CD14-positive monocyte (primary cell): ENCODE measurements at regions not wholly inside any gene's neighbourhood (a gene's known extent, or its start where the extent isn't known, plus 50 kb on each side); places are given as distances from the start of the nearest gene placed in this dataset.

ENCODE experiments used
- DNase-seq, 3 donors: peaks; one replicate each; pipeline ENCODE4 v3.0.0-alpha.2; 2011 to 2022
- H2AFZ ChIP-seq: 2 replicates; pipeline ENCODE4 v1.6.0; 2012; ENCODE audit warnings: mild to moderate bottlenecking, low read depth, low read length, inconsistent platforms; ENCODE audit not compliant: insufficient read depth, poor library complexity, severe bottlenecking
- H3K27ac ChIP-seq, 2 donors: 1 replicate in 1 of 2; 2 replicates in 1 of 2; pipeline ENCODE4 v1.5.1; 2012 to 2013; ENCODE audit warnings: low read length in 2 of 2, control low read depth in 1 of 2, inconsistent platforms in 1 of 2, low read depth in 1 of 2, mild to moderate bottlenecking in 1 of 2
- H3K27me3 ChIP-seq, 2 donors: one replicate each; pipeline versions ENCODE4 v1.6.0 to v1.6.1; 2011 to 2013; ENCODE audit warnings: low read length in 2 of 2; ENCODE audit not compliant: control insufficient read depth in 2 of 2, insufficient read depth in 2 of 2
- H3K36me3 ChIP-seq, 2 donors: replicated peaks in 1 of 2; 1 replicate in 1 of 2; 2 replicates in 1 of 2; pipeline versions ENCODE4 v1.5.1 to v1.6.1; 2012 to 2013; ENCODE audit warnings: low read length in 2 of 2, control low read depth in 1 of 2, inconsistent platforms in 1 of 2, mild to moderate bottlenecking in 1 of 2; ENCODE audit not compliant: insufficient read depth in 2 of 2, control insufficient read depth in 1 of 2
- H3K4me1 ChIP-seq, 2 donors: 1 replicate in 1 of 2; 2 replicates in 1 of 2; pipeline versions ENCODE4 v1.5.1 to v1.6.1; 2012 to 2013; ENCODE audit warnings: low read length in 2 of 2, control low read depth in 1 of 2, inconsistent platforms in 1 of 2, mild to moderate bottlenecking in 1 of 2, moderate library complexity in 1 of 2; ENCODE audit not compliant: insufficient read depth in 2 of 2, control insufficient read depth in 1 of 2
- H3K4me2 ChIP-seq: replicated peaks from 2 replicates; pipeline ENCODE3; 2012; ENCODE audit warnings: low read length, moderate library complexity, mild to moderate bottlenecking; ENCODE audit not compliant: poor library complexity, severe bottlenecking; ENCODE audit errors: extremely low read depth
- H3K4me3 ChIP-seq, 3 experiments: fragments of 200-600 bp in 1 of 3; sonication (generic) in 1 of 3; replicated peaks in 1 of 3; 1 replicate in 2 of 3; 2 replicates in 1 of 3; pipeline ENCODE4 v1.5.1; 2011 to 2013; ENCODE audit warnings: low read length in 3 of 3, mild to moderate bottlenecking in 3 of 3, control low read depth in 2 of 3, low read depth in 2 of 3, inconsistent platforms in 1 of 3, moderate library complexity in 1 of 3
- H3K79me2 ChIP-seq: 2 replicates; pipeline ENCODE4 v1.6.0; 2012; ENCODE audit warnings: mild to moderate bottlenecking, control low read depth, inconsistent platforms, low read length, moderate library complexity; ENCODE audit not compliant: insufficient read depth
- H3K9ac ChIP-seq: 2 replicates; pipeline ENCODE4 v1.6.0; 2017; ENCODE audit warnings: low read length, mild to moderate bottlenecking; ENCODE audit not compliant: insufficient read depth, poor library complexity, severe bottlenecking
- H3K9me3 ChIP-seq, 2 donors: replicated peaks in 1 of 2; 1 replicate in 1 of 2; 2 replicates in 1 of 2; pipeline versions ENCODE4 v1.5.1 to v1.6.1; 2012 to 2013; ENCODE audit warnings: low read length in 2 of 2, control low read depth in 1 of 2; ENCODE audit not compliant: control insufficient read depth in 1 of 2, insufficient read depth in 1 of 2
- H4K20me1 ChIP-seq: 2 replicates; pipeline ENCODE4 v1.6.0; 2012; ENCODE audit warnings: mild to moderate bottlenecking, low read length, control low read depth, moderate library complexity; ENCODE audit not compliant: insufficient read depth
- H3K27ac Mint-ChIP-seq, 7 donors: one replicate each; pipeline ENCODE4 v1.8.0; 2020; ENCODE audit warnings: mild to moderate bottlenecking in 7 of 7, mixed read lengths in 7 of 7, moderate library complexity in 6 of 7, inconsistent platforms in 2 of 7
- H3K27me3 Mint-ChIP-seq, 3 donors: one replicate each; pipeline ENCODE4 v1.8.0; 2021 to 2022; ENCODE audit warnings: low read depth in 3 of 3, mild to moderate bottlenecking in 3 of 3, mixed read lengths in 3 of 3, moderate library complexity in 3 of 3, inconsistent platforms in 1 of 3
- H3K36me3 Mint-ChIP-seq, 2 donors: one replicate each; pipeline ENCODE4 v1.8.0; 2020; ENCODE audit warnings: mixed read lengths in 2 of 2, inconsistent platforms in 1 of 2, mild to moderate bottlenecking in 1 of 2
- H3K4me1 Mint-ChIP-seq: one replicate; pipeline ENCODE4 v1.8.0; 2020; ENCODE audit warnings: mild to moderate bottlenecking, mixed read lengths
- H3K4me3 Mint-ChIP-seq, 2 donors: one replicate each; pipeline ENCODE4 v1.8.0; 2020; ENCODE audit warnings: mild to moderate bottlenecking in 2 of 2, mixed read lengths in 2 of 2, moderate library complexity in 1 of 2
- H3K9me3 Mint-ChIP-seq, 7 donors: one replicate each; pipeline ENCODE4 v1.8.0; 2020 to 2022; ENCODE audit warnings: mixed read lengths in 7 of 7, mild to moderate bottlenecking in 6 of 7, moderate library complexity in 6 of 7, inconsistent platforms in 2 of 7
- CTCF ChIP-seq: fragments of 200-600 bp; IDR thresholded peaks from one replicate; pipeline ENCODE4 v1.8.0; 2022; ENCODE audit warnings: antibody characterized with exemption, mild to moderate bottlenecking
- WGBS: methylation state at CpG from one replicate; pipeline ENCODE4 v1.1.5; 2013; ENCODE audit warnings: missing lambda C conversion rate; ENCODE audit not compliant: insufficient coverage; 5-methylcytosine and 5-hydroxymethylcytosine counted together
- intact Hi-C, 2 donors: fragments of 100-400 bp; cut with micrococcal nuclease; formaldehyde crosslinking; loops; one replicate each; pipeline versions ENCODE4 v1.15.0 to v1.15.1; 2023

GRCh38 chr1:115213130-115213529 is 123.8 kb upstream of the TSPAN2 start:
- Histone ChIP-seq H3K27ac (no peak overlapping the region), H2AFZ (no peak overlapping the region), H3K27me3 (no peaks in the 10 kb centered on the region), H3K9ac (no peak overlapping the region), H4K20me1 (no peaks in the 10 kb centered on the region), H3K36me3 (no peaks in the 10 kb centered on the region), H3K4me2 (no peak overlapping the region), H3K4me1 (no peaks in the 10 kb centered on the region), H3K79me2 (no peaks in the 10 kb centered on the region), H3K9me3 (no peaks in the 10 kb centered on the region), H3K4me3 (no peak overlapping the region)
- Mint-ChIP-seq H3K4me3 (no peak overlapping the region), H3K36me3 (no peaks in the 10 kb centered on the region), H3K27me3 (peaks cover 2 to 3% (median 3%) of the 10 kb centered on the region in 3 donors), H3K4me1 (no peaks in the 10 kb centered on the region), H3K9me3 (peaks cover 0 to 4% (median 2%) of the 10 kb centered on the region in 7 donors), H3K27ac (no peak overlapping the region)
- no peak for DNase-seq
- TF ChIP-seq CTCF = no peak
- 84% methylated on average over 2 of the region's 3 CpGs for WGBS
- intact Hi-C loops = no loop called here

GRCh38 chr1:115211071-115211745 is 121.9 kb upstream of the TSPAN2 start:
- no peaks in the 10 kb centered on the region for H3K9me3 ChIP-seq
- Mint-ChIP-seq H3K4me1 (no peaks in the 10 kb centered on the region), H3K27me3 (peaks cover 2 to 3% (median 2%) of the 10 kb centered on the region in 3 donors), H3K36me3 (no peaks in the 10 kb centered on the region), H3K9me3 (peaks cover 0 to 6% (median 2%) of the 10 kb centered on the region in 7 donors), H3K27ac (no peak overlapping the region), H3K4me3 (no peak overlapping the region)
- no peak for DNase-seq
- TF ChIP-seq CTCF = no peak
- no peaks in the 10 kb centered on the region for H3K4me1 ChIP-seq
- intact Hi-C loops = no loop called here
- WGBS = no CpG with 5 or more reads among the region's 3 CpGs
- H3K36me3 ChIP-seq = no peaks in the 10 kb centered on the region
- no peaks in the 10 kb centered on the region for H3K27me3 ChIP-seq
- no peak overlapping the region for H3K27ac ChIP-seq
- no peaks in the 10 kb centered on the region for H3K79me2 ChIP-seq
- no peak overlapping the region for H3K9ac ChIP-seq
- no peak overlapping the region for H2AFZ ChIP-seq
- H4K20me1 ChIP-seq = no peaks in the 10 kb centered on the region
- no peak overlapping the region for H3K4me2 ChIP-seq
- H3K4me3 ChIP-seq = no peak overlapping the region
